Natural killer cell treated with Interleukin-12 subunit alpha and Interleukin-12 subunit beta and Interleukin-15 and Interleukin-18, amount 100 ng/mL, for 72 hours (primary cell): ENCODE measurements at regions not wholly inside any gene's neighbourhood (a gene's known extent, or its start where the extent isn't known, plus 50 kb on each side); places are given as distances from the start of the nearest gene placed in this dataset.
"Not testable (repeated sequence)": the region's sequence is repeated elsewhere in the genome, so short reads cannot be mapped to it uniquely, and the experiment has no call there.

Source experiments
- ATAC-seq, 2 donors: fragments of 150-1000 bp; cut with Tn5 transposase in 1 of 2; sonication (Bioruptor Pico), chemical (Tn5 transposase) in 1 of 2; 2 replicates each; pipeline ENCODE4 v1.10.0; 2021
- DNase-seq: peaks from one replicate; pipeline ENCODE4 v3.0.0; 2022; ENCODE audit warnings: low spot score
- H3K27ac Mint-ChIP-seq, 2 donors: 1 replicate in 1 of 2; 2 replicates in 1 of 2; pipeline ENCODE4 v1.8.0; 2022; ENCODE audit warnings: mixed read lengths in 2 of 2, mild to moderate bottlenecking in 1 of 2, moderate library complexity in 1 of 2
- H3K27me3 Mint-ChIP-seq, 2 donors: 1 replicate in 1 of 2; 2 replicates in 1 of 2; pipeline ENCODE4 v1.8.0; 2022; ENCODE audit warnings: mixed read lengths in 2 of 2
- H3K36me3 Mint-ChIP-seq: one replicate; pipeline ENCODE4 v1.8.0; 2022; ENCODE audit warnings: mixed read lengths
- H3K4me1 Mint-ChIP-seq, 2 donors: 1 replicate in 1 of 2; 2 replicates in 1 of 2; pipeline ENCODE4 v1.8.0; 2022; ENCODE audit warnings: low read depth in 2 of 2, mixed read lengths in 2 of 2, mild to moderate bottlenecking in 1 of 2
- H3K4me3 Mint-ChIP-seq: one replicate; pipeline ENCODE4 v1.8.0; 2022; ENCODE audit warnings: mixed read lengths
- H3K9me3 Mint-ChIP-seq: 2 replicates; pipeline ENCODE4 v1.8.0; 2022; ENCODE audit warnings: mixed read lengths

- Mint-ChIP-seq H3K4me1 (no peaks in the 10 kb centered on the region), H3K36me3 (no peaks in the 10 kb centered on the region), H3K27ac (no peak overlapping the region), H3K9me3 (peaks cover 6% of the 10 kb centered on the region), H3K4me3 (no peak overlapping the region), H3K27me3 (peaks cover 0 to 3% of the 10 kb centered on the region in 2 donors)
- ATAC-seq (no peak), DNase-seq (no peak)
Measured at GRCh38 chrX:94204524-94204923, 530.5 kb downstream of the FAM133A start.

GRCh38 chrX:94216738-94217137 is 542.7 kb downstream of the FAM133A start:
- Mint-ChIP-seq H3K36me3 (no peaks in the 10 kb centered on the region), H3K27me3 (no peaks in the 10 kb centered on the region), H3K9me3 (no peaks in the 10 kb centered on the region), H3K4me3 (no peak overlapping the region), H3K4me1 (no peaks in the 10 kb centered on the region), H3K27ac (no peak overlapping the region)
- ATAC-seq (no peak), DNase-seq (no peak)

GRCh38 chrX:94252211-94252610 is 578.2 kb downstream of the FAM133A start:
- H3K36me3 Mint-ChIP-seq, result no peaks in the 10 kb centered on the region
- no peak for DNase-seq
- no peaks in the 10 kb centered on the region for H3K27me3 Mint-ChIP-seq
- no peak overlapping the region for H3K27ac Mint-ChIP-seq
- H3K9me3 Mint-ChIP-seq, result peaks cover 6% of the 10 kb centered on the region
- no peak overlapping the region for H3K4me3 Mint-ChIP-seq
- H3K4me1 Mint-ChIP-seq, result no peaks in the 10 kb centered on the region
- no peak for ATAC-seq

GRCh38 chrX:94256396-94256795 is 582.4 kb downstream of the FAM133A start:
- no peaks in the 10 kb centered on the region for H3K27me3 Mint-ChIP-seq
- no peak for DNase-seq
- H3K27ac Mint-ChIP-seq, result no peak overlapping the region
- peaks cover 12% of the 10 kb centered on the region for H3K9me3 Mint-ChIP-seq
- ATAC-seq, result no peak
- no peak overlapping the region for H3K4me3 Mint-ChIP-seq
- H3K4me1 Mint-ChIP-seq, result no peaks in the 10 kb centered on the region
- no peaks in the 10 kb centered on the region for H3K36me3 Mint-ChIP-seq

GRCh38 chrX:94265323-94265722 is 591.3 kb downstream of the FAM133A start:
- no peaks in the 10 kb centered on the region for H3K4me1 Mint-ChIP-seq
- no peak overlapping the region for H3K4me3 Mint-ChIP-seq
- H3K36me3 Mint-ChIP-seq, result peaks cover 11% of the 10 kb centered on the region
- no peak overlapping the region for H3K27ac Mint-ChIP-seq
- DNase-seq, result no peak
- peaks cover 15% of the 10 kb centered on the region for H3K9me3 Mint-ChIP-seq
- no peaks in the 10 kb centered on the region for H3K27me3 Mint-ChIP-seq
- ATAC-seq, result no peak

GRCh38 chrX:94288325-94288724 is 614.3 kb downstream of the FAM133A start:
- Mint-ChIP-seq H3K27ac (no peak overlapping the region), H3K9me3 (peaks cover 3% of the 10 kb centered on the region), H3K27me3 (peaks cover 0 to 2% of the 10 kb centered on the region in 2 donors), H3K36me3 (no peaks in the 10 kb centered on the region), H3K4me1 (no peaks in the 10 kb centered on the region), H3K4me3 (no peak overlapping the region)
- DNase-seq, result no peak
- no peak for ATAC-seq

- Mint-ChIP-seq H3K4me1 (no peaks in the 10 kb centered on the region), H3K27me3 (peaks cover 0 to 2% of the 10 kb centered on the region in 2 donors)
Measured at GRCh38 chrX:94288972-94289371, 615.0 kb downstream of the FAM133A start.

GRCh38 chrX:94302446-94302845 is 628.4 kb downstream of the FAM133A start:
- Mint-ChIP-seq H3K27me3 (no peaks in the 10 kb centered on the region), H3K4me1 (no peaks in the 10 kb centered on the region), H3K9me3 (peaks cover 8% of the 10 kb centered on the region), H3K36me3 (peaks cover 8% of the 10 kb centered on the region), H3K27ac (no peak overlapping the region), H3K4me3 (no peak overlapping the region)
- DNase-seq, result no peak
- ATAC-seq, result no peak

More at GRCh38 chrX:94288972-94289371, 615.0 kb downstream of the FAM133A start:
- Mint-ChIP-seq H3K36me3 (no peaks in the 10 kb centered on the region), H3K9me3 (peaks cover 1% of the 10 kb centered on the region), H3K4me3 (no peak overlapping the region), H3K27ac (no peak overlapping the region)
- DNase-seq, result no peak
- no peak for ATAC-seq

GRCh38 chrX:94329182-94329581 is 655.2 kb downstream of the FAM133A start:
- ATAC-seq (no peak), DNase-seq (no peak)
- Mint-ChIP-seq H3K27ac (no peak overlapping the region), H3K27me3 (no peaks in the 10 kb centered on the region), H3K4me3 (no peak overlapping the region), H3K4me1 (no peaks in the 10 kb centered on the region), H3K36me3 (no peaks in the 10 kb centered on the region), H3K9me3 (no peaks in the 10 kb centered on the region)

GRCh38 chrX:94341730-94342129 is 667.7 kb downstream of the FAM133A start:
- H3K36me3 Mint-ChIP-seq, ATAC-seq, H3K4me3 Mint-ChIP-seq, DNase-seq, H3K4me1 Mint-ChIP-seq, H3K27me3 Mint-ChIP-seq, H3K27ac Mint-ChIP-seq, H3K9me3 Mint-ChIP-seq: not testable (repeated sequence)

GRCh38 chrX:94361241-94361640 is 687.2 kb downstream of the FAM133A start:
- Mint-ChIP-seq H3K4me3 (no peak overlapping the region), H3K27me3 (no peaks in the 10 kb centered on the region), H3K27ac (no peak overlapping the region), H3K9me3 (peaks cover 13% of the 10 kb centered on the region), H3K4me1 (no peaks in the 10 kb centered on the region), H3K36me3 (no peaks in the 10 kb centered on the region)
- DNase-seq (no peak), ATAC-seq (no peak)

GRCh38 chrX:94365736-94366135 is 691.7 kb downstream of the FAM133A start:
- H3K4me3 Mint-ChIP-seq, result no peak overlapping the region
- no peak overlapping the region for H3K27ac Mint-ChIP-seq
- H3K4me1 Mint-ChIP-seq, result no peaks in the 10 kb centered on the region
- no peaks in the 10 kb centered on the region for H3K27me3 Mint-ChIP-seq
- ATAC-seq (no peak), DNase-seq (no peak)
- no peaks in the 10 kb centered on the region for H3K36me3 Mint-ChIP-seq
- H3K9me3 Mint-ChIP-seq, result peaks cover 11% of the 10 kb centered on the region

GRCh38 chrX:94366616-94367015 is 692.6 kb downstream of the FAM133A start:
- ATAC-seq (no peak), DNase-seq (no peak)
- Mint-ChIP-seq H3K27ac (no peak overlapping the region), H3K27me3 (no peaks in the 10 kb centered on the region), H3K9me3 (peaks cover 11% of the 10 kb centered on the region), H3K36me3 (no peaks in the 10 kb centered on the region), H3K4me1 (no peaks in the 10 kb centered on the region), H3K4me3 (no peak overlapping the region)

GRCh38 chrX:94389044-94389443 is 715.0 kb downstream of the FAM133A start:
- Mint-ChIP-seq H3K27ac (no peak overlapping the region), H3K27me3 (no peaks in the 10 kb centered on the region), H3K4me1 (no peaks in the 10 kb centered on the region), H3K4me3 (no peak overlapping the region), H3K36me3 (no peaks in the 10 kb centered on the region), H3K9me3 (peaks cover 3% of the 10 kb centered on the region)
- ATAC-seq (no peak), DNase-seq (no peak)

GRCh38 chrX:94400488-94400887 is 726.5 kb downstream of the FAM133A start:
- Mint-ChIP-seq H3K9me3 (peaks cover 9% of the 10 kb centered on the region), H3K4me3 (no peak overlapping the region), H3K36me3 (no peaks in the 10 kb centered on the region), H3K27ac (no peak overlapping the region), H3K4me1 (no peaks in the 10 kb centered on the region), H3K27me3 (peaks cover 0 to 2% of the 10 kb centered on the region in 2 donors)
- DNase-seq, result no peak
- no peak for ATAC-seq
